ENCODE measurements at regions not wholly inside any gene's neighbourhood (a gene's known extent, or its start where the extent isn't known, plus 50 kb on each side); places are given as distances from the start of the nearest gene placed in this dataset.

DNA sequence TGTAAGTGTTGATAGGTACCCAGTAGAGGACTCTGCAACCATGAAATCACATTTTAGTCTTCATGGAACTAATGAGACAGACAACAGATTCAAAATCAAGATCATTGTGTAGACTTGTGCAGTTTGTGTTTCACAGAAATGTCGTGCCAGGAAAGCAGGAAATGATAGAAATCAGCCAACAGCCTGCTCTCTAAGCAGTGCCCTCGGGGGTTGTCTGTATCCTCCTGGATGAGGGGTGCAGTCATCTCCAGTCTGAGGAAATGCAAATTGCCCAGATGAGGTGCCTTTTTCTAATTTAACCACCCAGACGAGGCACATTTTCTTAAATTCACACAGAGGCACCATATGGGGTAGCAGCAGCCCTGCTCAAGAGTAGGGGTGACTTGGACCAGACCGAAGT lies 663.1 kb downstream of the XIRP2 start:
- TF ChIP-seq EZH2 (IDR thresholded peaks at IDR 0.05) (no peak), POLR2AphosphoS5 (IDR thresholded peaks at IDR 0.05; ENCODE audit: borderline replicate concordance, low read depth, low read length) (peak; percentile 56; the same call in 1 of the 2 replicates), FOXP2 (optimal IDR thresholded peaks at IDR 0.05; ENCODE audit: control extremely low read depth, extremely low read length, insufficient read depth) (peak; percentile 84)
